K562 (cell line): ENCODE measurements at regions not wholly inside any gene's neighbourhood (a gene's known extent, or its start where the extent isn't known, plus 50 kb on each side); places are given as distances from the start of the nearest gene placed in this dataset.

Experiments
- ATAC-seq: fragments of 200-7000 bp; cut with Tn5 transposase; 3 replicates; pipeline ENCODE4 v1.9.1; 2020; ENCODE audit warnings: moderate library complexity
- BruUV-seq: library from RNA; stranded (reverse); fragments of 400-500 nt; replicated peaks from 2 replicates; lab custom pipeline; 2021; lab: Mats Ljungman, UMichigan
- CTCF ChIA-PET: fragments of 300-600 bp; formaldehyde crosslinking; extraction: SDS; loops from one replicate; lab custom pipeline; 2021; ENCODE audit warnings: low intra/inter-chr PET ratio; lab: Yijun Ruan, JAX
- POLR2A ChIA-PET: fragments of 300-600, 350-650 bp; sonication (Branson Sonifier 250); formaldehyde crosslinking; extraction: SDS; loops from one replicate; lab custom pipeline; 2021; ENCODE audit warnings: antibody characterized with exemption, inconsistent platforms; lab: Yijun Ruan, JAX
- DNase-seq, 4 experiments: peaks; one replicate each; pipeline versions ENCODE4 v3.0.0 to v3.0.0-alpha.2; 2011 to 2018; ENCODE audit warnings: low spot score in 3 of 4, mixed read lengths in 3 of 4; ENCODE audit errors: extremely low read depth in 1 of 4
- FAIRE-seq: peaks from 2 replicates; lab custom pipeline; 2011; peaks lifted over from hg19 to GRCh38; lab: Jason Lieb, UNC
- H2AFZ ChIP-seq: 2 replicates; pipeline ENCODE4 v1.6.0; 2011; ENCODE audit warnings: low read depth, low read length, control low read depth, inconsistent platforms
- H3K27ac ChIP-seq: fragments of 200-600 bp; 3 replicates; pipeline ENCODE4 v1.8.0; 2011; ENCODE audit warnings: low read depth, mild to moderate bottlenecking, control low read depth, inconsistent platforms, low read length, moderate library complexity, mixed read lengths; ENCODE audit errors: extremely low read depth
- H3K27me3 ChIP-seq, 2 experiments: fragments of 300-600 bp in 1 of 2; 2 replicates in 1 of 2; 3 replicates in 1 of 2; pipeline versions ENCODE4 v1.6.0 to v1.8.0; 2011; ENCODE audit warnings: inconsistent platforms in 2 of 2, low read length in 2 of 2, mild to moderate bottlenecking in 1 of 2, mixed read lengths in 1 of 2, moderate library complexity in 1 of 2; ENCODE audit not compliant: control insufficient read depth in 2 of 2, insufficient read depth in 2 of 2
- H3K36me3 ChIP-seq: fragments of 300-600 bp; 3 replicates; pipeline ENCODE4 v1.8.0; 2011; ENCODE audit warnings: mild to moderate bottlenecking, low read length, inconsistent platforms; ENCODE audit not compliant: control insufficient read depth, insufficient read depth
- H3K4me1 ChIP-seq, 2 experiments: fragments of 200-600 bp in 1 of 2; replicated peaks in 1 of 2; 2 replicates in 1 of 2; 3 replicates in 1 of 2; pipeline versions ENCODE4 v1.5.1 to v1.8.0; 2011; ENCODE audit warnings: inconsistent platforms in 2 of 2, low read length in 2 of 2, mild to moderate bottlenecking in 1 of 2, mixed read lengths in 1 of 2, moderate library complexity in 1 of 2; ENCODE audit not compliant: control insufficient read depth in 2 of 2, insufficient read depth in 2 of 2
- H3K4me2 ChIP-seq: 2 replicates; pipeline ENCODE4 v1.6.1; 2011; ENCODE audit warnings: low read length, control low read depth, inconsistent platforms, mixed read lengths; ENCODE audit not compliant: insufficient read depth
- H3K4me3 ChIP-seq: fragments of 200-600 bp; sonication (generic), shearing (Covaris generic); 2 replicates; pipeline ENCODE4 v1.5.1; 2016; ENCODE audit warnings: control low read depth, inconsistent platforms
- H3K79me2 ChIP-seq: fragments of 200-600 bp; 3 replicates; pipeline ENCODE4 v1.8.0; 2011; ENCODE audit warnings: low read length, inconsistent platforms; ENCODE audit not compliant: control insufficient read depth, insufficient read depth
- H3K9ac ChIP-seq, 2 experiments: 2 replicates each; pipeline versions ENCODE4 v1.6.0 to v1.6.1; 2011; ENCODE audit warnings: low read depth in 2 of 2, low read length in 2 of 2, control low read depth in 1 of 2, inconsistent platforms in 1 of 2, mild to moderate bottlenecking in 1 of 2, mixed read lengths in 1 of 2; ENCODE audit not compliant: insufficient read depth in 1 of 2
- H3K9me1 ChIP-seq: one replicate; pipeline ENCODE4 v1.6.0; 2011; ENCODE audit warnings: inconsistent platforms, mild to moderate bottlenecking, low read length, moderate library complexity; ENCODE audit not compliant: control insufficient read depth, insufficient read depth
- H3K9me3 ChIP-seq: replicated peaks from 2 replicates; pipeline ENCODE4 v1.5.1; 2011; ENCODE audit warnings: low read depth, low read length, inconsistent platforms; ENCODE audit not compliant: control insufficient read depth, insufficient read depth
- H4K20me1 ChIP-seq: replicated peaks from 2 replicates; pipeline ENCODE4 v1.6.1; 2011; ENCODE audit warnings: low read length, inconsistent platforms, mixed read lengths; ENCODE audit not compliant: control insufficient read depth, insufficient read depth
- ETV5 ChIP-seq: sonication (generic); formaldehyde crosslinking; IDR thresholded peaks from 2 replicates; pipeline ENCODE4 v1.4.0; 2020; ENCODE audit warnings: low read depth, mild to moderate bottlenecking, missing genetic modification reagents
- GATA2 ChIP-seq: sonication (generic); formaldehyde crosslinking; IDR thresholded peaks from 2 replicates; pipeline ENCODE4 v1.4.0; 2020; ENCODE audit warnings: mild to moderate bottlenecking, missing genetic modification reagents
- HMG20A ChIP-seq: fragments of 450-650 bp; formaldehyde crosslinking; conservative IDR thresholded peaks from 2 replicates; pipeline ENCODE4 v1.4.0; 2020; ENCODE audit warnings: mild to moderate bottlenecking, mixed read lengths
- KAT2B ChIP-seq: IDR thresholded peaks from one replicate; pipeline ENCODE4 v1.6.1; 2012; ENCODE audit warnings: low read depth, mild to moderate bottlenecking, control low read depth, inconsistent platforms, low read length, moderate library complexity
- MCM2 ChIP-seq: fragments of 450-650 bp; IDR thresholded peaks from 2 replicates; pipeline ENCODE4 v1.6.1; 2017; ENCODE audit warnings: low read depth, mild to moderate bottlenecking
- MTA3 ChIP-seq: fragments of 450-650 bp; formaldehyde crosslinking; IDR thresholded peaks from 2 replicates; pipeline ENCODE4 v1.6.1; 2017; ENCODE audit warnings: mild to moderate bottlenecking, borderline replicate concordance
- PREB ChIP-seq: sonication (generic); formaldehyde crosslinking; IDR thresholded peaks from 2 replicates; pipeline ENCODE4 v1.8.1; 2023; ENCODE audit warnings: mild to moderate bottlenecking, missing genetic modification reagents
- PYGO2 ChIP-seq: fragments of 450-650 bp; IDR thresholded peaks from 2 replicates; pipeline ENCODE4 v1.6.1; 2016; ENCODE audit warnings: mild to moderate bottlenecking, missing genetic modification characterization, moderate library complexity, missing compliant biosample characterization
- RBBP5 ChIP-seq: fragments of 200-600 bp; sonication (generic); IDR thresholded peaks from 2 replicates; pipeline ENCODE4 v1.6.1; 2012; ENCODE audit warnings: borderline replicate concordance, mild to moderate bottlenecking, low read length, control low read depth, inconsistent platforms; ENCODE audit not compliant: insufficient read depth, poor library complexity, severe bottlenecking
- RUNX1 ChIP-seq: sonication (generic); IDR thresholded peaks from 2 replicates; pipeline ENCODE4 v1.6.1; 2016; ENCODE audit warnings: antibody characterized with exemption, low read depth
- SIX5 ChIP-seq, 2 experiments: IDR thresholded peaks; 2 replicates each; pipeline ENCODE4 v1.6.1; 2011; ENCODE audit warnings: low read length in 2 of 2, borderline replicate concordance in 1 of 2, low read depth in 1 of 2, mild to moderate bottlenecking in 1 of 2, moderate library complexity in 1 of 2; ENCODE audit not compliant: insufficient read depth in 1 of 2
- ZC3H4 ChIP-seq: sonication (generic); formaldehyde crosslinking; IDR thresholded peaks from 2 replicates; pipeline ENCODE4 v1.9.0; 2021; ENCODE audit warnings: missing genetic modification reagents, borderline replicate concordance
- ZNF121 ChIP-seq: sonication (generic); formaldehyde crosslinking; conservative IDR thresholded peaks from 2 replicates; pipeline ENCODE4 v1.8.0; 2022; ENCODE audit warnings: missing genetic modification reagents
- ZNF184 ChIP-seq: sonication (generic); formaldehyde crosslinking; IDR thresholded peaks from 2 replicates; pipeline ENCODE4 v1.5.0; 2020; ENCODE audit warnings: missing genetic modification reagents
- ZNF41 ChIP-seq: fragments of 250-450 bp; sonication (Bioruptor Pico); conservative IDR thresholded peaks from 2 replicates; pipeline ENCODE4 v1.4.0; 2020; ENCODE audit warnings: mild to moderate bottlenecking
- ZNF668 ChIP-seq: fragments of 250-450 bp; sonication (Bioruptor Pico); IDR thresholded peaks from 2 replicates; pipeline ENCODE4 v1.8.0; 2022; ENCODE audit warnings: mild to moderate bottlenecking, inconsistent platforms
- WGBS: fragments of 100-300 bp; shearing (Covaris generic); methylation state at CpG from one replicate; pipeline ENCODE4 v1.1.6; 2016; ENCODE audit warnings: low coverage, mixed read lengths; ENCODE audit not compliant: insufficient coverage; ENCODE audit errors: missing lambda C conversion rate; 5-methylcytosine and 5-hydroxymethylcytosine counted together
- in situ Hi-C: fragments of 300-500 bp; cut with MboI; formaldehyde crosslinking; loops from 4 replicates; pipeline ENCODE4 v1.15.0; 2018; ENCODE audit warnings: inconsistent platforms, mixed read lengths
- intact Hi-C: fragments of 100-400 bp; cut with micrococcal nuclease; formaldehyde crosslinking; loops from 2 replicates; pipeline ENCODE4 v1.14.2; 2022

DNA sequence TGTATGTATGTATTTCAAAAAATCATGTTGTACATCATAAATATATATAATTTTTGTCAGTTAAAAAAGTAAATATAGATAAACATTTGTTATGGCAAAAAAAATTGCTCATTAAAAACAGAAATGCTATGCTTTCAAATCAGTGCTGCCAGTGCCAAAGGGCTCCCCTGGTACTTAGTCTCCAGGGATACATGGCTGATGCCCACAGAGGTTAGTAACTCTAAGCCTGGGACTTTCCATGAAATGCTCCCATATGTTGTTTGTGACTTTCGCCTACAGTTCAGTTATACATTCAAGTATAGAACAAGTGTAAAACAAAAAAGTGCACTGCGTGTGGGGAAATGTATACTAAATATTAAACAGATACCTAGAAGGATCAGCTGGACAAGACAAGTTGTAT, 104.0 kb downstream of the TENT5A start:
- 6% methylated on average over 2 of the region's 2 CpGs for WGBS
- ChIA-PET POLR2A (no interaction called here), CTCF (no interaction called here)
- FAIRE-seq (no peak), ATAC-seq (no peak), DNase-seq (no peak)
- Histone ChIP-seq H3K79me2 (no peaks in the 10 kb centered on the region), H3K9ac (no peak overlapping the region), H3K9me3 (no peaks in the 10 kb centered on the region), H3K4me2 (no peak overlapping the region), H3K27me3 (no peaks in the 10 kb centered on the region), H3K36me3 (no peaks in the 10 kb centered on the region), H3K4me1 (no peaks in the 10 kb centered on the region), H4K20me1 (no peaks in the 10 kb centered on the region), H3K4me3 (no peak overlapping the region), H3K9me1 (no peaks in the 10 kb centered on the region), H3K27ac (no peak overlapping the region), H2AFZ (no peak overlapping the region)
- no TSS peak for BruUV-seq
- in situ Hi-C loops (no loop called here), intact Hi-C loops (no loop called here)
- TF ChIP-seq MTA3 = no peak

DNA sequence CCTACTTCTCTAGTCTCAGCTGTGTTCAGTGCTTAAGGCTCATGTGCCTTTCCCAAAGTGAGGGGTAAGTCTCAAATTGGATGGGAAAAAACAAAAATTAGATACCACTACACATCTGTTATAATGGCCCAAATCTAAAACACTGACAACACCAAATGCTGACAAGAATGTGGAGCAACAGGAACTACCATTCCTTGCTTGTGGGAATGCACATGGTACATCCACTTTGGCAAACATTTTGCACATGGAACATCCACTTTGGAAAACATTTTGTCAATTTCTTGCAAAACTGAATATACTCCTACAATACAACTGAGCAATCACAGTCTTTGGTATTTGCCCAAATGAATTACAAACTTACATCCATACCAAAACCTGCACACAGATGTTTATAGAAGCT, 109.3 kb downstream of the TENT5A start:
- no peak overlapping the region for H3K4me3 ChIP-seq
- no peaks in the 10 kb centered on the region for H3K79me2 ChIP-seq
- FAIRE-seq (no peak), ATAC-seq (no peak), DNase-seq (no peak)
- no peak overlapping the region for H3K27ac ChIP-seq
- H3K9ac ChIP-seq = no peak overlapping the region
- no peak overlapping the region for H3K4me2 ChIP-seq
- H2AFZ ChIP-seq = no peak overlapping the region
- no peaks in the 10 kb centered on the region for H3K9me3 ChIP-seq
- no peaks in the 10 kb centered on the region for H3K4me1 ChIP-seq
- ChIA-PET CTCF (no interaction called here), POLR2A (no interaction called here)
- BruUV-seq = no TSS peak
- no peaks in the 10 kb centered on the region for H3K27me3 ChIP-seq
- H4K20me1 ChIP-seq = no peaks in the 10 kb centered on the region
- TF ChIP-seq KAT2B (no peak), ZC3H4 (CRISPR knock-in tag) (no peak), ZNF668 (CRISPR knock-in tag) (no peak), ETV5 (CRISPR knock-in tag) (no peak), MCM2 (no peak), ZNF121 (CRISPR knock-in tag) (no peak), ZNF184 (no peak), HMG20A (no peak), GATA2 (CRISPR knock-in tag) (no peak), PREB (no peak), RUNX1 (no peak), RBBP5 (no peak), ZNF41 (CRISPR knock-in tag) (no peak), PYGO2 (tag) (no peak), SIX5 (IDR thresholded peaks at IDR 0.05; ENCODE audit: borderline replicate concordance in 1 of 2, insufficient read depth in 1 of 2, low read depth in 1 of 2, low read length in 2 of 2) (no peak)
- in situ Hi-C loops (no loop called here), intact Hi-C loops (no loop called here)
- no peaks in the 10 kb centered on the region for H3K9me1 ChIP-seq
- H3K36me3 ChIP-seq = no peaks in the 10 kb centered on the region
